ENCODE measurements at regions not wholly inside any gene's neighbourhood (a gene's known extent, or its start where the extent isn't known, plus 50 kb on each side); places are given as distances from the start of the nearest gene placed in this dataset.

DNA sequence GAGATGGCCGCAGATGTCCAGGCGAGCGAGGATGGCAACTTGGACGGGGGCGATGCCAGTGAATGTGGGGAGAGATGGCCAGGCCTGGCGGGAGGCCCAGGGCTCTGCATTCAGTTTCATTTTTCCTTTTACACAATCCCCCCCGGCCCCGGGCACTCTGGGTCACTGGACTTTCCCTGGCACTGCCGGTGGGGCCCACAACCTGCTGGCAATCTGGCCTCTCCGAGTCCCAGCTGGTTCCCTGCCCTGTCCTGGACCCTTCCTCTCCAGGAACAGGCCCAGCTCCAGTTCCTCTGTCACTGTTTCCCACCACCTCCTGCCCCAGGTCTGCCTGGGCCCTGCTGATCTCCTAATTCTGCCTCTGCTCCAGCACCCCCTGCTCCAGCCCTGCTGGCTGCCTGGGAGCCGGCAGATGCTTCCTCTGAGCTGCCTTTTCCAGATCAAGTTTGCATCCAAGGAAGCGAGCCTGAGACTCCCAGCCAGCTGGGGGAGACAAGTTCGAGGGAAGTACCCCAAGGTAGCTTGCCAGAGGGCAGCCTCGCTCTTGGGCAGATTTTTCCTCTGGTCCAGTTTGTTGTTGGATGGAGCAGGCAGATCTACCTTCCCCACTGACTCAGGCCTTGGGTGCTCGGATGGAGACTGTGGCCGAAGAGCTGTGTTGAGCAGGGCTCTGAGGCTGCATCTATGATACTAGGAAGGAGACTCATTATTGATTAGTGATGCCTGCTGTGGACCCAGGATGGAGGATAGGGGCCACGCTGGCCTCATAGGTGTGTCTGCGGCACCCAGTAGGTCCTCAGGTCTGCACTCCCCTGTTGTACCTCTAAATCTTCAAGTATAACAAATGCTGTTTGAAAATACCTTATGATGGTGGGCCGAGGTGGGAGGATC lies 83.2 kb downstream of the CEBPB start:
- Mint-ChIP-seq H3K9me3 (no peaks in the 10 kb centered on the region), H3K4me3 (no peak overlapping the region), H3K36me3 (ENCODE audit: low read depth) (no peaks in the 10 kb centered on the region), H3K4me1 (ENCODE audit: low read depth) (peaks cover 15% of the 10 kb centered on the region), H3K27ac (no peak overlapping the region), H3K27me3 (ENCODE audit: insufficient read depth) (peaks cover 15% of the 10 kb centered on the region)
- DNase-seq: no peak
- TF ChIP-seq, protein P1, sequence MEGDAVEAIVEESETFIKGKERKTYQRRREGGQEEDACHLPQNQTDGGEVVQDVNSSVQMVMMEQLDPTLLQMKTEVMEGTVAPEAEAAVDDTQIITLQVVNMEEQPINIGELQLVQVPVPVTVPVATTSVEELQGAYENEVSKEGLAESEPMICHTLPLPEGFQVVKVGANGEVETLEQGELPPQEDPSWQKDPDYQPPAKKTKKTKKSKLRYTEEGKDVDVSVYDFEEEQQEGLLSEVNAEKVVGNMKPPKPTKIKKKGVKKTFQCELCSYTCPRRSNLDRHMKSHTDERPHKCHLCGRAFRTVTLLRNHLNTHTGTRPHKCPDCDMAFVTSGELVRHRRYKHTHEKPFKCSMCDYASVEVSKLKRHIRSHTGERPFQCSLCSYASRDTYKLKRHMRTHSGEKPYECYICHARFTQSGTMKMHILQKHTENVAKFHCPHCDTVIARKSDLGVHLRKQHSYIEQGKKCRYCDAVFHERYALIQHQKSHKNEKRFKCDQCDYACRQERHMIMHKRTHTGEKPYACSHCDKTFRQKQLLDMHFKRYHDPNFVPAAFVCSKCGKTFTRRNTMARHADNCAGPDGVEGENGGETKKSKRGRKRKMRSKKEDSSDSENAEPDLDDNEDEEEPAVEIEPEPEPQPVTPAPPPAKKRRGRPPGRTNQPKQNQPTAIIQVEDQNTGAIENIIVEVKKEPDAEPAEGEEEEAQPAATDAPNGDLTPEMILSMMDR (IDR thresholded peaks at IDR 0.05): no peak

DNA sequence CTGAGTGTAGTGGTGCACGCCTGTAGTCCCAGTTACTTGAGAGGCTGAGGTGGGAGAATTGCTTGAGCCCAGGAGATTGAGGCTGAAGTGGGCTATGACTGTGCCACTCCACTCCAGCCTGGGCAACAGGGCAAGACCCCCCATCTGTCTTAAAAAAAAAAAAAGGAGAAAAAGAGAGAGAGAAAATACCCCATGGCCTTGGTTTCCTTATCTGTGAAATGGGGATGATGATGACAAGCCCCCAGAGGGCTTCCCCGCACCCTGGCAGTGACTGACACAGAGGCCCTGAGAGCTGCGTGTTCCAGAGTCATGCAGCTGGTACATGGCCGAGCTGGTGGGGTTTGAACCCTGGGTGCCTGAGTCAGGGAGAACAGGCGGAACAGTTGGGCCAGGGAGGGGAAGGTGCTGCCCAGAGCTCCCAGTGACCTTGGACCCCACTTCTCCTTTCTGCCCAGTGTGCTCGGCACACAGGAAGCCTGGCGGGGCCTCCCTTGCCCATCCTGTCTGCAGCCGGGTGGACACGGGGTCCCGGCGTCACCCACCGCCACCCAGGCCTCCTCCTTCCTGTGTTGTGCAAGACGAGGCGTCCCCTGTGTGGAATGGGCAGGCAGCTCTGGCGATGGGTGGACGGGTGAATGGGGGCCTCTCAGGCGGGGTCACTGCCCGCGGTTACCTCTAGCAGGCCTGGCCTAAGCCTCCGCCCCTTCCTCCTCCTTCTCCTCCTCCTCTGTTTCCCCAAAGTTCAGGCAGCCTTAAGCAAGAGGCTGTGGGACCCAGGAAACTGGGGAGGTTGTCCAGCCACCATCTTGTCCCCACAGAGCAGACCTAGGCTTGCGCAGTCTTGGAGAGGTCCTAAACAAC lies 84.2 kb downstream of the CEBPB start:
- peaks cover 16% of the 10 kb centered on the region for H3K4me1 Mint-ChIP-seq (ENCODE audit: low read depth)
- no peaks in the 10 kb centered on the region for H3K9me3 Mint-ChIP-seq
- no peak overlapping the region for H3K4me3 Mint-ChIP-seq
- no peaks in the 10 kb centered on the region for H3K36me3 Mint-ChIP-seq (ENCODE audit: low read depth)
- DNase-seq: no peak
- H3K27me3 Mint-ChIP-seq (ENCODE audit: insufficient read depth): peaks cover 13% of the 10 kb centered on the region
- TF ChIP-seq, protein P1 (IDR thresholded peaks at IDR 0.05): no peak
- no peak overlapping the region for H3K27ac Mint-ChIP-seq

DNA sequence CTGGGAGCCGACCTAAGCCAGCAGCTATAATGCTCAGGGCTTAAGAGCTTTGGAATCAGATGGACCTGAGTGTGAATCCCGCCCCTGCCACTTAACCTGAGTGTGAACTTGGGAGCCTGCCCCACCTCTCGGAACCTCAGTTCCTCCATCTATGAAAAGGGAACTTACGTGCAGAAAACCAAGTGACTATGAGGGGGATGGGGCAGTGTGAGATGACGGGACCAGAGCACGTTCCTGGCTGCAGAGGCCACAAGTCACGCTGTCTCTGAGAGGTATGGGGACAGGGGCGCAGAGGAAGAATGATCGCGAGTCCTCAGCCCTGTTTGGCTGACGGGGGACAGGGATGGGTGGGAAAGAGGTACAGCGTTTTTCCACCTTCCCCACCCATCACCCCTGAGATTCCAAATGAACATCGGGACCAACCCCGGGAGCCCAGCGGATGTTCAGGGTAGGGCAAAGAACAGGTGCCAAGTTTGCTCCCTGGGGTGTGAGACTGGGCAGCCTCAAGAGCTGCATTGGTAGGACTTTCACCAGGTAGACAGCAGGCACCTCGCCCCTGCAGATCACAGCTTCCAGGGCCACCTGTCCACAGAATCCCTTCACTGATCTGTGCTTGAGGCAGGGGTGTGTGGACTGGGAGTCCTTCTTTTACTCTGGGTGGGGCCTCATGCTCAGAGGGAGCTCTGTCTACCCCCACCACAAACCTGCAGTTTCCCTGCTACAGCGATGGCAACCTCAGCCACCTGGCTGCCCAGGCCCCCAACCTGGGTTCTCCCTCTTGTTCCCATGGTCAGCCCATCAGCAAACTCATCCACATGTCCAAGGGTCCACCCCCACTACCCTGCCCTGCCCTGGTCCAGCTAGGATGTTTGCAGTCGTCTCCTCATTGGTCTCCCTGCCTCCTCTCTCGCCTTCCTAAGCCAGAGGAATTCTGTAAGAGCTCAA lies 85.8 kb downstream of the CEBPB start:
- Mint-ChIP-seq H3K27me3 (ENCODE audit: insufficient read depth) (peaks cover 13% of the 10 kb centered on the region), H3K27ac (no peak overlapping the region), H3K9me3 (no peaks in the 10 kb centered on the region), H3K36me3 (ENCODE audit: low read depth) (no peaks in the 10 kb centered on the region), H3K4me3 (no peak overlapping the region), H3K4me1 (ENCODE audit: low read depth) (peaks cover 16% of the 10 kb centered on the region)
- no peak for DNase-seq
- TF ChIP-seq, protein P1 (IDR thresholded peaks at IDR 0.05): no peak

DNA sequence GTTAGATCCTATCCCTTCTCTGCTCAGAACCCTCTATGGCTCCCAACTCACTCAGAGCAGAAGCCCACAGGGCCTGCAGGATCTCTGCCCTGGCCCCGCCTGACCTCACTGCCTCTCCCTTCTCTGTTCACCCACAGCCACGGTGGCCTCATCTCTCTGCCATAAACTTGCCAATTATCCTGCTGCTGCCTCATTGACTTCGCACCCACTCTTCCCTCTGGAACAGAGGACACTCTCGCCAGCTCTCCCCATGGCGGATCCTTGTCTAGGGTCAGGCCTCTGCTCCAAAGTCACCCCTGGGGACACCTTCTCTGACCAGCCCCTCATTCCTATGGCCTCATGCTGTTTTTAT lies 86.4 kb downstream of the CEBPB start:
- no peak for DNase-seq
- Mint-ChIP-seq H3K9me3 (no peaks in the 10 kb centered on the region), H3K27me3 (ENCODE audit: insufficient read depth) (peaks cover 13% of the 10 kb centered on the region), H3K4me3 (no peak overlapping the region), H3K4me1 (ENCODE audit: low read depth) (peaks cover 16% of the 10 kb centered on the region), H3K27ac (no peak overlapping the region), H3K36me3 (ENCODE audit: low read depth) (no peaks in the 10 kb centered on the region)
- TF ChIP-seq, protein P1 (IDR thresholded peaks at IDR 0.05): no peak

All from HFFc6 (cell line).